Ascending aorta (tissue), 2 donors: ENCODE measurements at regions not wholly inside any gene's neighbourhood (a gene's known extent, or its start where the extent isn't known, plus 50 kb on each side); places are given as distances from the start of the nearest gene placed in this dataset.
"Not testable (repeated sequence)": the region's sequence is repeated elsewhere in the genome, so short reads cannot be mapped to it uniquely, and the experiment has no call there.

Source experiments
- DNase-seq, 2 donors: peaks; one replicate each; pipeline ENCODE4 v3.0.0-alpha.2; 2019; ENCODE audit warnings: low spot score in 2 of 2
- H3K27ac ChIP-seq, 2 donors: fragments of 200-600 bp; sonication (generic); one replicate each; pipeline ENCODE4 v1.5.1; 2016 to 2017; ENCODE audit warnings: mild to moderate bottlenecking in 1 of 2
- H3K27me3 ChIP-seq: fragments of 200-600 bp; sonication (generic); one replicate; pipeline ENCODE4 v1.5.1; 2017
- H3K36me3 ChIP-seq, 2 donors: fragments of 200-600 bp; sonication (generic); one replicate each; pipeline ENCODE4 v1.5.1; 2016
- H3K4me1 ChIP-seq, 2 donors: fragments of 200-600 bp; sonication (generic); one replicate each; pipeline ENCODE4 v1.5.1; 2016 to 2017; ENCODE audit warnings: mild to moderate bottlenecking in 1 of 2
- H3K4me3 ChIP-seq, 2 donors: fragments of 200-600 bp; sonication (generic); one replicate each; pipeline ENCODE4 v1.5.1; 2016 to 2017; ENCODE audit warnings: mild to moderate bottlenecking in 1 of 2
- H3K9me3 ChIP-seq, 2 donors: fragments of 200-600 bp; sonication (generic); one replicate each; pipeline ENCODE4 v1.5.1; 2016
- intact Hi-C: fragments of 100-400 bp; cut with DNase I; formaldehyde crosslinking; loops from one replicate; pipeline ENCODE4 v1.15.1; 2023
- TF ChIP-seq, protein P1 (sequence below), 3 experiments: fragments of 200-600 bp in 2 of 3; fragments of 450-650 bp in 1 of 3; sonication (generic) in 2 of 3; IDR thresholded peaks; one replicate each; pipeline ENCODE4 v1.5.1; 2016 to 2019; ENCODE audit warnings: antibody characterized with exemption in 3 of 3, mild to moderate bottlenecking in 1 of 3, moderate library complexity in 1 of 3

GRCh38 chr14:89743828-89744227 is 210.7 kb downstream of the EFCAB11 start:
- Histone ChIP-seq H3K4me3 (no peak overlapping the region), H3K36me3 (no peaks in the 10 kb centered on the region), H3K9me3 (no peaks in the 10 kb centered on the region), H3K4me1 (no peaks in the 10 kb centered on the region), H3K27ac (no peak overlapping the region), H3K27me3 (no peaks in the 10 kb centered on the region)
- no peak for DNase-seq
- intact Hi-C loops = no loop called here
- TF ChIP-seq, protein P1, sequence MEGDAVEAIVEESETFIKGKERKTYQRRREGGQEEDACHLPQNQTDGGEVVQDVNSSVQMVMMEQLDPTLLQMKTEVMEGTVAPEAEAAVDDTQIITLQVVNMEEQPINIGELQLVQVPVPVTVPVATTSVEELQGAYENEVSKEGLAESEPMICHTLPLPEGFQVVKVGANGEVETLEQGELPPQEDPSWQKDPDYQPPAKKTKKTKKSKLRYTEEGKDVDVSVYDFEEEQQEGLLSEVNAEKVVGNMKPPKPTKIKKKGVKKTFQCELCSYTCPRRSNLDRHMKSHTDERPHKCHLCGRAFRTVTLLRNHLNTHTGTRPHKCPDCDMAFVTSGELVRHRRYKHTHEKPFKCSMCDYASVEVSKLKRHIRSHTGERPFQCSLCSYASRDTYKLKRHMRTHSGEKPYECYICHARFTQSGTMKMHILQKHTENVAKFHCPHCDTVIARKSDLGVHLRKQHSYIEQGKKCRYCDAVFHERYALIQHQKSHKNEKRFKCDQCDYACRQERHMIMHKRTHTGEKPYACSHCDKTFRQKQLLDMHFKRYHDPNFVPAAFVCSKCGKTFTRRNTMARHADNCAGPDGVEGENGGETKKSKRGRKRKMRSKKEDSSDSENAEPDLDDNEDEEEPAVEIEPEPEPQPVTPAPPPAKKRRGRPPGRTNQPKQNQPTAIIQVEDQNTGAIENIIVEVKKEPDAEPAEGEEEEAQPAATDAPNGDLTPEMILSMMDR (IDR thresholded peaks at IDR 0.05) = no peak

- H3K4me3 ChIP-seq = no peak overlapping the region
- no peak overlapping the region for H3K27ac ChIP-seq
- H3K9me3 ChIP-seq = no peaks in the 10 kb centered on the region
- no peaks in the 10 kb centered on the region for H3K36me3 ChIP-seq
- no peaks in the 10 kb centered on the region for H3K27me3 ChIP-seq
- TF ChIP-seq, protein P1 (IDR thresholded peaks at IDR 0.05) = no peak
- intact Hi-C loops = no loop called here
- no peak for DNase-seq
- H3K4me1 ChIP-seq = no peaks in the 10 kb centered on the region
These were observed 214.3 kb downstream of the EFCAB11 start for GRCh38 chr14:89740241-89740640.

DNA sequence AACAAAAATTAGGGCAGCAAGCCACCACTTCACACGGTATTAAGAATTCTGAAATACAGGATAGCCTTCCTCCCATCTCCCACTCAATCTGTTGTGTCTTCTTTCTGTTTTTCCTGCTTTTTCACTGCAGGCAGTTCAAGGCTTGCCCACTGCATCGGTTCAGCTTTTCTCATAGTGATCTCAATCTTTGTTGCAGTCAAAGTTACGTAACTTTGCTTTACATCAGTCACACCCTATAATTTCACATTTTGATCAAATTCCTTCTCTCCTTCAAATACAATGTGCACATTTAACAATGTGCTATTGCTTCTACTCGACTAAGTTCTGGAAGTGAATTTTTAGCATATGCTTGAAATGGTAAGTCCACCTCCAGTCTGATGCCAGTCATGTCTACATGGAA is 217.6 kb downstream of the EFCAB11 start:
- intact Hi-C loops = no loop called here
- Histone ChIP-seq H3K27ac (no peak overlapping the region), H3K4me3 (no peak overlapping the region), H3K4me1 (no peaks in the 10 kb centered on the region), H3K9me3 (peaks cover 0 to 5% of the 10 kb centered on the region in 2 donors), H3K27me3 (no peaks in the 10 kb centered on the region), H3K36me3 (no peaks in the 10 kb centered on the region)
- DNase-seq = no peak
- TF ChIP-seq, protein P1 (IDR thresholded peaks at IDR 0.05) = no peak

DNA sequence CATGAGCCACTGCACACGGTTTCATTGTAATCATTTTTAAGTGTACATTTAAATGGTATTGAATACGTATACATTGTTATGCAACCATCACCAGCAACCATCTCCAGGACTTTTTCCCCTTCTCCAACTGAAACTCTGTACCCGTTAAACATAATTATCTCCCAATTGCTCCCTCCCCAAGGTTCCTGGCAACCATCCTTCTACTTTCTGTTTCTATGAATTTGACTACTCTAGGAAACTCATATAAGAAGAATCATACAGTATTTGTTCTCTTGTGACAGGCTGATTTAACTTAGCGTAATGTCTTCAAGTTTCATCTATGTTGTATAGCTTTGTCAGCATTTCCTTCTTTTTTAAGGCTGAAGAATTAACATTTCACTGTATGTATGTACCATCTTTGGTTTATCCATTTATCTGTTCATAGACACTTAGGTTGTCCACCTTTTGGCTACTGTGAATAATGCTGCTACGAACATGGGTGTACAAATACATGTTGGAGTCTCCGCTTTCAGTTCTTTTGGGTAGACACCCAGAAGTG is 223.1 kb downstream of the EFCAB11 start:
- TF ChIP-seq, protein P1 (IDR thresholded peaks at IDR 0.05) = no peak
- H3K9me3 ChIP-seq = peaks cover 0 to 5% of the 10 kb centered on the region in 2 donors
- H3K4me1 ChIP-seq = no peaks in the 10 kb centered on the region
- DNase-seq = no peak
- intact Hi-C loops = no loop called here
- no peak overlapping the region for H3K27ac ChIP-seq
- H3K36me3 ChIP-seq = no peaks in the 10 kb centered on the region
- no peak overlapping the region for H3K4me3 ChIP-seq
- no peaks in the 10 kb centered on the region for H3K27me3 ChIP-seq

GRCh38 chr14:89730687-89731086 is 223.8 kb downstream of the EFCAB11 start:
- DNase-seq = no peak
- H3K4me3 ChIP-seq = no peak overlapping the region
- H3K4me1 ChIP-seq = no peaks in the 10 kb centered on the region
- H3K36me3 ChIP-seq = no peaks in the 10 kb centered on the region
- TF ChIP-seq, protein P1 (IDR thresholded peaks at IDR 0.05) = no peak
- no peak overlapping the region for H3K27ac ChIP-seq
- peaks cover 0 to 5% of the 10 kb centered on the region in 2 donors for H3K9me3 ChIP-seq
- no peaks in the 10 kb centered on the region for H3K27me3 ChIP-seq
- intact Hi-C loops = no loop called here

DNA sequence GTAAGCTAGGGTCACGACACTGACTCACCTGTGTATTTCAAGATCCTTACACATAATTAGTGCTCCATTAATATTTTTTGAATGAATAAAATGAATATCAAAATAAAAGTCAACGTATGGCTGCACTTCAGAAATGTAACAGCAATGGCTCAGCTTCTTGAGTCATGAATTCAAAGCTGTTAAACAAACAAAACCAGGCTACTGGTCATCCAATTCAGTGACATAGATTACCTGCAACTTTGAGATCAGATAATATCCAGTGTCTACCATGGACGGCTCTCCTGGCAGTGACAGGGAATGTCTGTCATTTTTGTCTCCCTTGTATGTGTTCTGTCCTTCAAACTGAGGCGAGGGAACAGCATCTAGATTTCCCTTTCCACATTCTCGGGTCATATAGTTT is 225.6 kb downstream of the EFCAB11 start:
- H3K27me3 ChIP-seq = no peaks in the 10 kb centered on the region
- no peaks in the 10 kb centered on the region for H3K36me3 ChIP-seq
- peaks cover 0 to 3% of the 10 kb centered on the region in 2 donors for H3K4me1 ChIP-seq
- DNase-seq = no peak
- no peak overlapping the region for H3K4me3 ChIP-seq
- H3K27ac ChIP-seq = no peak overlapping the region
- TF ChIP-seq, protein P1 (IDR thresholded peaks at IDR 0.05) = no peak
- intact Hi-C loops = no loop called here
- H3K9me3 ChIP-seq = peaks cover 0 to 5% of the 10 kb centered on the region in 2 donors

DNA sequence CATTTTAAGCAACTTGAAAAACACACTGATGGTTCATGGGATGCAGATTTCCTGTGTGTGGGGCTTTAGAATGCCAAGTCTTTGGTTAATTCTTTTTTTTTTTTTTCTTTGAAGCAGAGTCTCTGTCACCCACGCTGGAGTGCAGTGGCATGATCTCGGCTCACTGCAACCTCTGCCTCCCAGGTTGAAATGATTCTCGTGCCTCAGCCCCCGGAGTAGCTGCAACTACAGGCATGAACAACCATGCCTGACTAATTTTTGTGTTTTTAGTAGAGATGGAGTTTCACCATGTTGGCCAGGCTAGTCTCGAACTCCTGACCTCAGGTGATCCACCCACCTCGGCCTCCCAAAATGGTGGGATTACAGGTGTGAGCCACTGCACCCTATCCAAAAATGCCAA is 228.3 kb downstream of the EFCAB11 start:
- H3K36me3 ChIP-seq, H3K9me3 ChIP-seq, intact Hi-C loops, H3K4me3 ChIP-seq, H3K4me1 ChIP-seq, DNase-seq, H3K27ac ChIP-seq, H3K27me3 ChIP-seq: not testable (repeated sequence)
